ENCODE measurements at regions not wholly inside any gene's neighbourhood (a gene's known extent, or its start where the extent isn't known, plus 50 kb on each side); places are given as distances from the start of the nearest gene placed in this dataset.

DNA sequence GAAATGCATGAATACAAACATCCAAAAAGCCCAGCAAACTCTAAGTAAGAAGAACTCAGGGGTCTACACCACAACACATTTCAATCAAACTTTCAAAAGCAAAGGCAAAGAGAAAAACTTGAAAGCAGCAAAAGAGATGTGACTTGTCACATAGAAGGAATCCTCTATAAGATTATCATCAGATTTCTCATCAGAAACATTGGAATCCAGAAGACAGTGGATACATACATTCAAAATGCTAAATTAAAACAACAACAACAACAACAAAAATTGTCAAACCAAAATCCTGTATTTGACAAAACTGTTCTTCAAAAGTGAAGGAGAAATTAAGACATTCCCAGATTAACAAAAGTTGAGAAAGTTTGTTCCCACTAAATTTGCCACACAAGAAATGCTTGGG lies 362.7 kb downstream of the ZNF608 start:
- no peak for TF ChIP-seq POLR2A (IDR thresholded peaks at IDR 0.05)
- TF ChIP-seq, protein P1, sequence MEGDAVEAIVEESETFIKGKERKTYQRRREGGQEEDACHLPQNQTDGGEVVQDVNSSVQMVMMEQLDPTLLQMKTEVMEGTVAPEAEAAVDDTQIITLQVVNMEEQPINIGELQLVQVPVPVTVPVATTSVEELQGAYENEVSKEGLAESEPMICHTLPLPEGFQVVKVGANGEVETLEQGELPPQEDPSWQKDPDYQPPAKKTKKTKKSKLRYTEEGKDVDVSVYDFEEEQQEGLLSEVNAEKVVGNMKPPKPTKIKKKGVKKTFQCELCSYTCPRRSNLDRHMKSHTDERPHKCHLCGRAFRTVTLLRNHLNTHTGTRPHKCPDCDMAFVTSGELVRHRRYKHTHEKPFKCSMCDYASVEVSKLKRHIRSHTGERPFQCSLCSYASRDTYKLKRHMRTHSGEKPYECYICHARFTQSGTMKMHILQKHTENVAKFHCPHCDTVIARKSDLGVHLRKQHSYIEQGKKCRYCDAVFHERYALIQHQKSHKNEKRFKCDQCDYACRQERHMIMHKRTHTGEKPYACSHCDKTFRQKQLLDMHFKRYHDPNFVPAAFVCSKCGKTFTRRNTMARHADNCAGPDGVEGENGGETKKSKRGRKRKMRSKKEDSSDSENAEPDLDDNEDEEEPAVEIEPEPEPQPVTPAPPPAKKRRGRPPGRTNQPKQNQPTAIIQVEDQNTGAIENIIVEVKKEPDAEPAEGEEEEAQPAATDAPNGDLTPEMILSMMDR (IDR thresholded peaks at IDR 0.05): no peak

DNA sequence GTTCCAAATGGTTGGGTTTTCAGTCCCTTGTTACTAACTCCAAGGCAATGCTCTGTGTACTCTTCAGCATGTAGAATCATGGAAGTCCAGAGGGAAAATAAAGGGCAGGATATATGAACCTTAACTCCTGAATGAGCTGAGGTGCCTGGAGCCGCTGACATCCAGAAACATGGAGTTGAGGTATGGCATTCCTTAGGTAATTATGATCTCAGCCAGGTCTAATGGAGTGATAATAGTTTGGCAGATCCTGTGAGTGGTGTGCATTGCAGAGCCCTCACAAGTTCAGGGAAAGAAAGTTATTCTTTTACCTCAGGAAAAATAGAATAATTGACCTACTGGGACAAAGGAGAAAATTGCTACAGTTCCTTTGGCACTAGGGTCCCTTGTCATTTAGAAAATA lies 369.1 kb downstream of the ZNF608 start:
- no peak overlapping the region for H3K4me3 ChIP-seq
- H3K4me1 ChIP-seq: no peaks in the 10 kb centered on the region
- no peaks in the 10 kb centered on the region for H3K36me3 ChIP-seq
- peaks cover 0 to 4% (median 0%) of the 10 kb centered on the region in 4 donors for H3K9me3 ChIP-seq
- DNase-seq: no peak
- no peaks in the 10 kb centered on the region for H3K27me3 ChIP-seq
- no peak for TF ChIP-seq POLR2A (IDR thresholded peaks at IDR 0.05)
- TF ChIP-seq, protein P1 (IDR thresholded peaks at IDR 0.05): no peak
- H3K27ac ChIP-seq: no peak overlapping the region

More for the DNA sequence above, 362.7 kb downstream of the ZNF608 start:
- no peaks in the 10 kb centered on the region for H3K4me1 ChIP-seq
- no peak overlapping the region for H3K4me3 ChIP-seq
- peaks cover 0 to 19% (median 0%) of the 10 kb centered on the region in 4 donors for H3K9me3 ChIP-seq
- no peaks in the 10 kb centered on the region for H3K36me3 ChIP-seq
- no peaks in the 10 kb centered on the region for H3K27me3 ChIP-seq
- H3K27ac ChIP-seq: no peak overlapping the region
- DNase-seq: no peak

DNA sequence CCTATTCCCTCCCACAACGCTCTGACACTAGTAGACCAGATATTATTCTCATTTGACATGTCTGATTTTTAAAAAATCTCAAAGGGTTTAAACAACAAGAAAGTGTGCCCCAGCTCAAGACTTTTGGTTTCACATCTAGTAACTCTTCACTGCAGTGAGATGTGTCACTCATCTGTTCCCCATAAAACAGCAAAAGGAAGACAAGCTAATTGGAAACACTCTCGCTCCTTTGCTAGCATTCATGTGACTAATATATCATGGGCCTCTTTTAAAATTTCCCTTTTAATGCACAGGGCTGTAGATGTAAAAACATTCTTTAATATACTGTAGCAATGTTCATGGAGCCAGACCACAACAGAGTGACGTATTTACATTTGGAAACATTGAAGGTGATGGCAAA lies 372.6 kb downstream of the ZNF608 start:
- Histone ChIP-seq H3K4me1 (no peaks in the 10 kb centered on the region), H3K27me3 (no peaks in the 10 kb centered on the region), H3K9me3 (no peaks in the 10 kb centered on the region), H3K4me3 (no peak overlapping the region), H3K27ac (no peak overlapping the region), H3K36me3 (no peaks in the 10 kb centered on the region)
- DNase-seq: no peak
- no peak for TF ChIP-seq POLR2A (IDR thresholded peaks at IDR 0.05)
- TF ChIP-seq, protein P1 (IDR thresholded peaks at IDR 0.05): no peak

DNA sequence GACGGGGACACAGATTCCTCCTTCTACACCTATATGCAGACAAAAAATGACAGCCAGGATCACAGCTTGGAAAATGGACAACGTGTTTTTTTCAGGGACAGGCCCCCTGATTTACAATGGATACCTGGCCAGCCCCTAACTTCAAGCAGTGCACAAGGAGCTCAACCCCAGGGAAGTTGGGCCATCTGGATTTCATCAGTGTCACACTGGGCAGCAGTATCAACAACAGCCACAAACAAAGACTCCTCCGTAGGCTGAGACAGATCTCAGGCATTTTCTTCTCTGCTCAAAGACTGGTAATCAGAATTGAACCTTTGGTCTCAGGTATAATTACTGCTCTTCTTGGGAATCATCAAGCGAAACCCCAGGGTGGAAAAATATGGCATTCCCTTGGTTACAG lies 374.0 kb downstream of the ZNF608 start:
- no peak for DNase-seq
- H3K4me1 ChIP-seq: no peaks in the 10 kb centered on the region
- TF ChIP-seq, protein P1 (IDR thresholded peaks at IDR 0.05): no peak
- TF ChIP-seq POLR2A (IDR thresholded peaks at IDR 0.05): no peak
- no peak overlapping the region for H3K4me3 ChIP-seq
- no peaks in the 10 kb centered on the region for H3K27me3 ChIP-seq
- H3K27ac ChIP-seq: no peak overlapping the region
- no peaks in the 10 kb centered on the region for H3K36me3 ChIP-seq
- H3K9me3 ChIP-seq: no peaks in the 10 kb centered on the region

DNA sequence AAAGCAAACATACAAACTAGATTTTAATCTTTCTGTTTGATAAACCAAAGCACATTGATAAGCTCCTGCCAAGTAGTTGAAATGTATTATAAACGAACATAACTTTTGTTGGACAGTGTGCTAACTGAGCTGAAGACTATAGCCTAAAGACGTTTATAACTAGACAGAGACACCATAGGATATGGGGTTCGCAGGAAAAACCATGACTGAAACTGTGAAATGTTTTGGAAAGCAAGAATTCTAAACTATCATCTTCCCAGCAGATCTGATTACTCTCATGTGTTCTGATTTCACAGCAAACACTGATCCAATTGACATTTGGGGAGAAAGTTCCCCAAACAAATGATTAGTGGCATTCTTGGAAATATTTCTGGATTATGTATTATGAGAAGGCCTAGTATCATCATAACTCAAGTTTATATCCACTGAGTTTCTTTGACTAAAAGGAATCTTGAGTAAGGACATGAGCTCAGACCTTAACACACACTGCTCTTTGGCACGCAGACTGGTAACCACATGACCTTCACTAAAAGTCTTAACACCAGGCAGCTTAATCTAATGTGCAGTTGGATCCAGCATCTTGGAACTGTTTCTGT lies 375.2 kb downstream of the ZNF608 start:
- Histone ChIP-seq H3K4me3 (no peak overlapping the region), H3K27me3 (no peaks in the 10 kb centered on the region), H3K4me1 (no peaks in the 10 kb centered on the region), H3K27ac (no peak overlapping the region), H3K36me3 (no peaks in the 10 kb centered on the region), H3K9me3 (no peaks in the 10 kb centered on the region)
- no peak for DNase-seq
- TF ChIP-seq POLR2A (IDR thresholded peaks at IDR 0.05): no peak
- TF ChIP-seq, protein P1 (IDR thresholded peaks at IDR 0.05): no peak

DNA sequence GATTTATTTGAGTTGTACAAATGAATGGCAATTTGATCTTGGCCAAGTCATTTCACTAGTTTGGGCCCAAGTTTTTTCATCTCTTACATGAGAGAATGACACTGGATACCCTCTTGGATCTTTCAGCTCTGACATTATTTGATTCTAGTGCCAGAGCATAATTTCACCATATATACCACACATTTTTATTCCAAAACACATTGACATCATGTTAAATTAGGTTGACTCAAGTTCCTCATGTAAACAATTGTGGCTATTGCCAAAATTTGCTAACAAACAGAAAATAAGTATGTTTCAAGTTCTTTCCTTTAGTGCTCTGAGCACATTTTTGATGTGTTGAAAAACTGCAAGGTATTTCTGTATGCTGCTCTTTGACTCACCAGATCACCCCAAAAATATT lies 375.8 kb downstream of the ZNF608 start:
- Histone ChIP-seq H3K27me3 (no peaks in the 10 kb centered on the region), H3K4me1 (no peaks in the 10 kb centered on the region), H3K9me3 (no peaks in the 10 kb centered on the region), H3K36me3 (no peaks in the 10 kb centered on the region), H3K27ac (no peak overlapping the region), H3K4me3 (no peak overlapping the region)
- TF ChIP-seq, protein P1 (IDR thresholded peaks at IDR 0.05): no peak
- no peak for DNase-seq
